ENCODE measurements at regions not wholly inside any gene's neighbourhood (a gene's known extent, or its start where the extent isn't known, plus 50 kb on each side); places are given as distances from the start of the nearest gene placed in this dataset.

DNA sequence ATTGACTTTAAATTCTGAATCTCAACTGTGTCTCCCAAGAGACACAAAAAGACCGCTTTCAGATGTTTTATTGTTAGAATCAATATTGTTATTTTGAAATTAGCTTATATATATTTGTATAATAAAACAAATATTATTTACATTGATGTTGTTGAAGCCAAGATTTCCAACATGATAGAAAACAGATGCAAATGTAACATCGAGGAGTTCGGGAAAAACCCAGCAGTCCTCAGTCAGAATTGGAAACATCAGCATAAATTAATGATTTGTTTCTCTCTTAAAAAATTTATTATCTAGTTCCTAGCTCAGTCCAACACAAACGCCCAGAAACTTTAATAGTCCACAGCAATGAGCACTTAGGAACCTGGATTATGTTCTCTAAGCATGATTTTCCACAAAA lies 1330.4 kb downstream of the TBC1D22A start:
- H3K9me2 ChIP-seq (replicated peaks; ENCODE audit: control insufficient read depth, low read length) = no peaks in the 10 kb centered on the region
- no peak overlapping the region for H3K4me2 ChIP-seq (ENCODE audit: low read length)
- H3K27me3 ChIP-seq (ENCODE audit: control insufficient read depth, low read length) = no peaks in the 10 kb centered on the region
- H3K36me3 ChIP-seq (ENCODE audit: control insufficient read depth, low read length) = no peaks in the 10 kb centered on the region
- no peak overlapping the region for H3K4me3 ChIP-seq (ENCODE audit: low read length)
- no peaks in the 10 kb centered on the region for H3K79me2 ChIP-seq (ENCODE audit: control insufficient read depth, low read length)
- peaks cover 32% of the 10 kb centered on the region for H3F3A ChIP-seq (ENCODE audit: control insufficient read depth, insufficient read depth)
- no peak overlapping the region for H3K27ac ChIP-seq (ENCODE audit: low read depth, low read length)
- no peaks in the 10 kb centered on the region for H3K9me3 ChIP-seq (ENCODE audit: control insufficient read depth, insufficient read depth, low read length)
- peaks cover 76% of the 10 kb centered on the region for H3K4me1 ChIP-seq (ENCODE audit: control insufficient read depth, low read length)
- H4K20me1 ChIP-seq (ENCODE audit: control insufficient read depth, insufficient read depth, low read depth, low read length) = no peaks in the 10 kb centered on the region
- TF ChIP-seq, protein P1, sequence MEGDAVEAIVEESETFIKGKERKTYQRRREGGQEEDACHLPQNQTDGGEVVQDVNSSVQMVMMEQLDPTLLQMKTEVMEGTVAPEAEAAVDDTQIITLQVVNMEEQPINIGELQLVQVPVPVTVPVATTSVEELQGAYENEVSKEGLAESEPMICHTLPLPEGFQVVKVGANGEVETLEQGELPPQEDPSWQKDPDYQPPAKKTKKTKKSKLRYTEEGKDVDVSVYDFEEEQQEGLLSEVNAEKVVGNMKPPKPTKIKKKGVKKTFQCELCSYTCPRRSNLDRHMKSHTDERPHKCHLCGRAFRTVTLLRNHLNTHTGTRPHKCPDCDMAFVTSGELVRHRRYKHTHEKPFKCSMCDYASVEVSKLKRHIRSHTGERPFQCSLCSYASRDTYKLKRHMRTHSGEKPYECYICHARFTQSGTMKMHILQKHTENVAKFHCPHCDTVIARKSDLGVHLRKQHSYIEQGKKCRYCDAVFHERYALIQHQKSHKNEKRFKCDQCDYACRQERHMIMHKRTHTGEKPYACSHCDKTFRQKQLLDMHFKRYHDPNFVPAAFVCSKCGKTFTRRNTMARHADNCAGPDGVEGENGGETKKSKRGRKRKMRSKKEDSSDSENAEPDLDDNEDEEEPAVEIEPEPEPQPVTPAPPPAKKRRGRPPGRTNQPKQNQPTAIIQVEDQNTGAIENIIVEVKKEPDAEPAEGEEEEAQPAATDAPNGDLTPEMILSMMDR (IDR thresholded peaks at IDR 0.05; ENCODE audit: low read depth, low read length, poor library complexity, severe bottlenecking) = no peak
- no peak for TF ChIP-seq EZH2phosphoT487 (IDR thresholded peaks at IDR 0.05; ENCODE audit: borderline replicate concordance, low read length)

- Histone ChIP-seq H3K36me3 (ENCODE audit: control insufficient read depth, low read length) (no peaks in the 10 kb centered on the region), H3K27me3 (ENCODE audit: control insufficient read depth, low read length) (no peaks in the 10 kb centered on the region), H3K79me2 (ENCODE audit: control insufficient read depth, low read length) (no peaks in the 10 kb centered on the region), H3K9me3 (ENCODE audit: control insufficient read depth, insufficient read depth, low read length) (no peaks in the 10 kb centered on the region), H3K4me1 (ENCODE audit: control insufficient read depth, low read length) (peaks cover 65% of the 10 kb centered on the region), H3F3A (ENCODE audit: control insufficient read depth, insufficient read depth) (peaks cover 23% of the 10 kb centered on the region), H3K4me2 (ENCODE audit: low read length) (peak overlapping the region; percentile 54), H3K9me2 (replicated peaks; ENCODE audit: control insufficient read depth, low read length) (no peaks in the 10 kb centered on the region), H3K27ac (ENCODE audit: low read depth, low read length) (no peak overlapping the region), H4K20me1 (ENCODE audit: control insufficient read depth, insufficient read depth, low read depth, low read length) (no peaks in the 10 kb centered on the region), H3K4me3 (ENCODE audit: low read length) (no peak overlapping the region)
- TF ChIP-seq, protein P1 (IDR thresholded peaks at IDR 0.05; ENCODE audit: low read depth, low read length, poor library complexity, severe bottlenecking) = no peak
- TF ChIP-seq EZH2phosphoT487 (IDR thresholded peaks at IDR 0.05; ENCODE audit: borderline replicate concordance, low read length) = no peak
Measured at GRCh38 chr22:48091656-48092223, 1329.3 kb downstream of the TBC1D22A start.

- Histone ChIP-seq H3K9me3 (ENCODE audit: control insufficient read depth, insufficient read depth, low read length) (no peaks in the 10 kb centered on the region), H3K27ac (ENCODE audit: low read depth, low read length) (peak overlapping the region; percentile 15; the same call in 1 of the 2 replicates), H4K20me1 (ENCODE audit: control insufficient read depth, insufficient read depth, low read depth, low read length) (no peaks in the 10 kb centered on the region), H3K4me1 (ENCODE audit: control insufficient read depth, low read length) (peaks cover 63% of the 10 kb centered on the region), H3K9me2 (replicated peaks; ENCODE audit: control insufficient read depth, low read length) (no peaks in the 10 kb centered on the region), H3K79me2 (ENCODE audit: control insufficient read depth, low read length) (no peaks in the 10 kb centered on the region), H3F3A (ENCODE audit: control insufficient read depth, insufficient read depth) (peaks cover 22% of the 10 kb centered on the region), H3K27me3 (ENCODE audit: control insufficient read depth, low read length) (no peaks in the 10 kb centered on the region), H3K36me3 (ENCODE audit: control insufficient read depth, low read length) (no peaks in the 10 kb centered on the region), H3K4me3 (ENCODE audit: low read length) (peak overlapping the region; percentile 32), H3K4me2 (ENCODE audit: low read length) (peak overlapping the region; percentile 54)
- TF ChIP-seq, protein P1 (IDR thresholded peaks at IDR 0.05; ENCODE audit: low read depth, low read length, poor library complexity, severe bottlenecking) = no peak
- TF ChIP-seq EZH2phosphoT487 (IDR thresholded peaks at IDR 0.05; ENCODE audit: borderline replicate concordance, low read length) = no peak
Measured at GRCh38 chr22:48091060-48091650, 1328.7 kb downstream of the TBC1D22A start.
